HG02938 (cell line): ENCODE measurements at regions not wholly inside any gene's neighbourhood (a gene's known extent, or its start where the extent isn't known, plus 50 kb on each side); places are given as distances from the start of the nearest gene placed in this dataset.

ENCODE experiments used
- ATAC-seq: cut with Tn5 transposase; IDR thresholded peaks from one replicate; pipeline ENCODE4 v1.9.1; 2021; ENCODE audit warnings: mild to moderate bottlenecking, moderate library complexity; ENCODE audit not compliant: unreplicated experiment

GRCh38 chr10:106520698-106521097 is 643.8 kb downstream of the SORCS1 start:
- no peak for ATAC-seq

GRCh38 chr10:106519376-106520030 is 645.0 kb downstream of the SORCS1 start:
- no peak for ATAC-seq

GRCh38 chr10:106515206-106515790 is 649.2 kb downstream of the SORCS1 start:
- ATAC-seq: no peak

- ATAC-seq: no peak
These were observed 651.1 kb downstream of the SORCS1 start for GRCh38 chr10:106513352-106513771.

- no peak for ATAC-seq
These were observed 652.6 kb downstream of the SORCS1 start for GRCh38 chr10:106511917-106512316.

GRCh38 chr10:106508950-106509349 is 655.6 kb downstream of the SORCS1 start:
- no peak for ATAC-seq

- no peak for ATAC-seq
These were observed 657.8 kb downstream of the SORCS1 start for GRCh38 chr10:106506526-106507283.

- ATAC-seq: no peak
These were observed 660.0 kb downstream of the SORCS1 start for GRCh38 chr10:106504536-106504935.

- no peak for ATAC-seq
These were observed 661.9 kb downstream of the SORCS1 start for GRCh38 chr10:106502641-106503040.

GRCh38 chr10:106500925-106501525 is 663.5 kb downstream of the SORCS1 start:
- no peak for ATAC-seq

- ATAC-seq: no peak
These were observed 664.2 kb downstream of the SORCS1 start for GRCh38 chr10:106500041-106500924.

GRCh38 chr10:106499448-106499847 is 665.1 kb downstream of the SORCS1 start:
- no peak for ATAC-seq

GRCh38 chr10:106498675-106499074 is 665.8 kb downstream of the SORCS1 start:
- no peak for ATAC-seq

- ATAC-seq: no peak
These were observed 668.6 kb downstream of the SORCS1 start for GRCh38 chr10:106495931-106496330.

GRCh38 chr10:106493751-106494150 is 670.8 kb downstream of the SORCS1 start:
- no peak for ATAC-seq

GRCh38 chr10:106493226-106493625 is 671.3 kb downstream of the SORCS1 start:
- ATAC-seq: no peak

GRCh38 chr10:106487726-106488125 is 676.8 kb downstream of the SORCS1 start:
- no peak for ATAC-seq

GRCh38 chr10:106481598-106482275 is 682.8 kb downstream of the SORCS1 start:
- ATAC-seq: no peak

- ATAC-seq: no peak
These were observed 684.9 kb downstream of the SORCS1 start for GRCh38 chr10:106479636-106480035.

- no peak for ATAC-seq
These were observed 689.6 kb downstream of the SORCS1 start for GRCh38 chr10:106474876-106475275.
